ENCODE measurements at regions not wholly inside any gene's neighbourhood (a gene's known extent, or its start where the extent isn't known, plus 50 kb on each side); places are given as distances from the start of the nearest gene placed in this dataset.
"Not testable (repeated sequence)": the region's sequence is repeated elsewhere in the genome, so short reads cannot be mapped to it uniquely, and the experiment has no call there.

DNA sequence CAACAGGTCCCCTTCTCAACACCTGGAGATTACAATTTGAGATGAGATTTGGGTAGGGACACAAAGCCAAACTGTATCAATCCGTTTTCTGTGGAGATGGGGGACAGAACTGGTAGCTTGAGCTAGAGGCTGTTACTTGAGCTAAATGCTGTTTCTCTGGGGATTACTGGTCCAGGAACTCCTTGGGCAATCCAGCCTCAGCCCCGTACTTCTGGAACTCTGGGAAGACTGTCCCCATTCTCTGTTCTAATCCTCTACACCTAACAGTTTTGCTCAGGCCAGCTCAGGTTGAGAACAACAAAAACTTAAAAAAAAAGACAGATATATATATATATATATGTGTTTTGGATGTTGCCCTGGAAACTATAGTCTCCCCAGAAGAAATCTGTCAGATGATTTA is 255.0 kb downstream of the GOLGA6L6 start:
- not testable (repeated sequence) for H3K27me3 ChIP-seq (ENCODE audit: insufficient read depth, low read depth, low read length)

DNA sequence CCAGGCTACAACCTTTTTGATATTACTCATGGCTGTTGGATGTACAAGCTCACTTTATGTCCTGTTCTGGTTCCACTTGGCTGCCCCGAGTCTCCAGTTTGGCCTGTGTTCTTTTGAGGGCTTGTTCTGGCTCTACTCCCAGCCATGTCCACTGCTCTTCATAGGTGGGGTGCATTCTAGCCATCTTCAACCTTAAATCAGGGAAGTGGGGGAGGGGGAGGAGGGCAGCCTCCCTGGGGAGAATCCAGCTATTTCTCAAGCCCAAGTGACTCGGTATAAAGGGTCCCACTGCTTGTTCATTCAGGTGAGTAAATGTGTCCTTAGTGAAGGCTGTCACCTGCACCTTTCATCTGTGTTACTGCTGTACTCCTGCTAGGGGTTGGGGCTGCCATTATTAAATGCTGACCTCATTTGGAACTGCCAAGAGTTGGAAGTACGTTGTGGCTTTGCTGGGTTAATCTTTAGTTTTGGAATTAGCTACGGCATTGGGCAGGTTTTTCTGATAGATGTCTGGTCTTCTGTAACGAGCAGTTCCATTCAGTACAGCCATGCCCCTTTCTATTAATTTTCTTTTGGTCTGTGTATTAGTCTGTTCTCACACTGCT is 255.8 kb downstream of the GOLGA6L6 start:
- not testable (repeated sequence) for H3K4me3 ChIP-seq (ENCODE audit: low read length); H3K9me2 ChIP-seq (ENCODE audit: insufficient read depth, low read length); H3K9me3 ChIP-seq (ENCODE audit: low read length); H3K4me2 ChIP-seq (ENCODE audit: low read length); H2AFZ ChIP-seq (ENCODE audit: low read depth, low read length); H3K27me3 ChIP-seq (ENCODE audit: insufficient read depth, low read depth, low read length); H3K79me2 ChIP-seq (replicated peaks; ENCODE audit: insufficient read depth, low read length); H3F3A ChIP-seq (ENCODE audit: insufficient read depth, low read length, poor library complexity, severe bottlenecking); H3K36me3 ChIP-seq (ENCODE audit: insufficient read depth, low read length); H4K20me1 ChIP-seq (ENCODE audit: insufficient read depth); H3K9ac ChIP-seq (ENCODE audit: low read length); H3K27ac ChIP-seq (ENCODE audit: low read length)

More for the DNA sequence above, 255.0 kb downstream of the GOLGA6L6 start:
- not testable (repeated sequence) for H3F3A ChIP-seq (ENCODE audit: insufficient read depth, low read length, poor library complexity, severe bottlenecking); H3K9me2 ChIP-seq (ENCODE audit: insufficient read depth, low read length); H3K4me2 ChIP-seq (ENCODE audit: low read length); H3K4me3 ChIP-seq (ENCODE audit: low read length); H3K36me3 ChIP-seq (ENCODE audit: insufficient read depth, low read length); H4K20me1 ChIP-seq (ENCODE audit: insufficient read depth); H3K79me2 ChIP-seq (replicated peaks; ENCODE audit: insufficient read depth, low read length); H3K9me3 ChIP-seq (ENCODE audit: low read length); H2AFZ ChIP-seq (ENCODE audit: low read depth, low read length); H3K9ac ChIP-seq (ENCODE audit: low read length); H3K27ac ChIP-seq (ENCODE audit: low read length)

DNA sequence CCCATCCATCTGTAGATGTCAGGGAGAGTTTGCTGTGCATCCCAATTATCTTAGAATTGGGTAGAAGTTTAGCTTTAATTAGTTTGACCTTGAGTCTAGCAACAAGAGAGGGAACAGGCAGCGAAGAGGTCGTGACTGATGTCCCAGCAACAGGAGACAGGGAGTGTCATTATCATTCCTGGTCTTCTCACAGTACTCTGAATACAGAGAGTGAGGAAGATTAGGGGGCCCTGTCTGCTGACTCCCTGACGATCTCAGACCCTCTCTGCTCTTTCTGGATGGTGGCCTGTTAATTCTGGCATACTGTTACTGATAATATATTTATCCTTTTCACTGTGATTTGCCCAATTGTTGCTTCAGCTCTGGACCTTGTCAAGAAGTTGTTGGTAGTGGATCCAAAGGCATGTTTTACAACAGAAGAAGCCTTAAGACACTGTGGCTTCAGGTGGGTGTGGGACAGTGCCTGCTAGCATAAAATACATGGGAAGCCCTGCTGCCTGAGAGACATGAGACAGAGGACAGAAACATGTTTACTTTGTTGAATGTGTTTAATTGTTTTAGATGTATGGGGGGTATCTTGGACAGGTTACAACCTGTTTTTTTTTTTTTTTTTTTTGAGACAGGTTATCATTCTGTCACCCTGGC is 256.6 kb downstream of the GOLGA6L6 start:
- H3K36me3 ChIP-seq (ENCODE audit: insufficient read depth, low read length); H4K20me1 ChIP-seq (ENCODE audit: insufficient read depth); H3K4me2 ChIP-seq (ENCODE audit: low read length); H2AFZ ChIP-seq (ENCODE audit: low read depth, low read length); H3K4me3 ChIP-seq (ENCODE audit: low read length); H3F3A ChIP-seq (ENCODE audit: insufficient read depth, low read length, poor library complexity, severe bottlenecking); H3K79me2 ChIP-seq (replicated peaks; ENCODE audit: insufficient read depth, low read length); H3K9me2 ChIP-seq (ENCODE audit: insufficient read depth, low read length); H3K27me3 ChIP-seq (ENCODE audit: insufficient read depth, low read depth, low read length); H3K9me3 ChIP-seq (ENCODE audit: low read length); H3K27ac ChIP-seq (ENCODE audit: low read length); H3K9ac ChIP-seq (ENCODE audit: low read length): not testable (repeated sequence)

DNA sequence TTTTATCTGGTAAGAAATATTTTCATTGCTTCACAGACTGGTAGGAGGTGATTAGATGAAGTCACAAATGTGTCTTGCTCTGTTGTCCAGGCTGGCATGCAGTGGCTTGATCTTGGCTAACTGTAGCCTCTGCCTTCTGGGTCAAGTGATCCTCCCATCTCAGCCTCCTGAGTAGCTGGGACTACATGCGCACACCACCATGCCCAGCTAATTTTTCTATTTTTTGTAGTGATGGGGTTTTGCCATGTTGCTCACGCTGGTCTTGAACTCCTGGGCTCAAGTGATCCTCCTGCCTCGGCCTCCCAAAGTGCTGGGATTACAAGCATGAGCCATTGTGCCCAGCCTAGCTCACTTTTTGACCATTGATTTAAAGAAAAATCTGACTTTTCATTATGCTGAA is 257.9 kb downstream of the GOLGA6L6 start:
- H3K79me2 ChIP-seq (replicated peaks; ENCODE audit: insufficient read depth, low read length); H3K27ac ChIP-seq (ENCODE audit: low read length); H3K36me3 ChIP-seq (ENCODE audit: insufficient read depth, low read length); H2AFZ ChIP-seq (ENCODE audit: low read depth, low read length); H3K4me2 ChIP-seq (ENCODE audit: low read length); H3K27me3 ChIP-seq (ENCODE audit: insufficient read depth, low read depth, low read length); H4K20me1 ChIP-seq (ENCODE audit: insufficient read depth); H3K9me2 ChIP-seq (ENCODE audit: insufficient read depth, low read length); H3K4me3 ChIP-seq (ENCODE audit: low read length); H3F3A ChIP-seq (ENCODE audit: insufficient read depth, low read length, poor library complexity, severe bottlenecking); H3K9ac ChIP-seq (ENCODE audit: low read length); H3K9me3 ChIP-seq (ENCODE audit: low read length): not testable (repeated sequence)

DNA sequence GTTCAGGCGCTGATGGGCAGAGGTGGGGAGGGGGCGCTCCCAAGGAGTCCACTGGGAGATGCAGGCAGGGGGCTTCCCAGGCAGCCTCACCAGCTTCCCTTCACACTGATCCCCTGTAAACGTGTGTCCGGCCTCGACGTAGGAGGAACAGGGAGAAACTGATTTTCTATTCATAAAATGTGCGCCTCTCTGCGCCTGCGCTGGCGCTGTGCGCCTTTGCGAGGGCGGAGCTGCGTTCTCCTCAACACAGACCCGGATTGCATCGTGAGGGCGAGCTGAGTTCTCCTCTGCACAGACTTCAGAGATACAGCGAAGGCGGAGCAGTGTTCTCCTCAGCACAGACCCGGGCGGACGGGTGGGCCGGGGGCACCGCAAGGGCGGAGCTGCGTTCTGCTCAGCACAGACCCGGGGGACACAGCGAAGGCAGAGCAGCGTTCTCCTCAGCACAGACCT is 259.1 kb downstream of the GOLGA6L6 start:
- not testable (repeated sequence) for H3F3A ChIP-seq (ENCODE audit: insufficient read depth, low read length, poor library complexity, severe bottlenecking); H3K4me3 ChIP-seq (ENCODE audit: low read length); H2AFZ ChIP-seq (ENCODE audit: low read depth, low read length); H3K79me2 ChIP-seq (replicated peaks; ENCODE audit: insufficient read depth, low read length); H3K27me3 ChIP-seq (ENCODE audit: insufficient read depth, low read depth, low read length); H3K4me2 ChIP-seq (ENCODE audit: low read length); H3K9ac ChIP-seq (ENCODE audit: low read length); H3K27ac ChIP-seq (ENCODE audit: low read length); H3K9me2 ChIP-seq (ENCODE audit: insufficient read depth, low read length); H3K9me3 ChIP-seq (ENCODE audit: low read length); H3K36me3 ChIP-seq (ENCODE audit: insufficient read depth, low read length); H4K20me1 ChIP-seq (ENCODE audit: insufficient read depth)

DNA sequence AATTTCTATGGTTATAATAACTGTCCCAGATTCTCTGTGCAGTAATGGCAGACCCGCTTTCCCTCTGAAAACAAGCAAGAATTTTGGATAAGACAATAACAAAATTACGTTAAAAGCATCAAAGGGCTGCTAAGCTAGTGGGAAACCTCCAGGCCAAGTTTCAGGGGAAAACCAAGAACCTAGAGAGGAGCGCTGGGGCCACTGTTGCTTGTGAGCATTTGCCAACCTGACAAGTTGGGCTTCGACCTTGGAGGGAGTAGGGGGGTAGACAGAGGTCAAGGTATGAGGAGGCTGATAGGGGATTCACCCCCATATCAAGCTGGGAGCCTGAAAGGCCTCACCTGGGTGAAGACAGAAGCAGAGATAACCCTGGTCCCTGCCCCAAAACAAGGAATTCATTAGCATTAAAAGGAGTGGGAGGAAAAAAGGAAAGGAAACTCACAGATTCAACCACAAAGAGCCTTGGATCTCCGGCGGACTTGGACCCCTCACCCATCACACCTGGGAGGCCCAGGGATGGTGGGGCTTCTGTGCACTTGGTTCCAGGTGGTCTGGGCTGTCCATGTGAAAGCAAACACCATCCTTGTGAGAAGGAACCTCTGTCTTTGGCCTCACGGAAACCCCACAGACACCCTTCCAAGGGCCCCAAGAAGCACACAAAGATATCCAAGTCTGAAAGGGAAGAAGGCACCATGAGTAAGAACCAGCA is 259.9 kb downstream of the GOLGA6L6 start:
- H3K36me3 ChIP-seq (ENCODE audit: insufficient read depth, low read length); H3K9ac ChIP-seq (ENCODE audit: low read length); H3K27me3 ChIP-seq (ENCODE audit: insufficient read depth, low read depth, low read length); H3K9me2 ChIP-seq (ENCODE audit: insufficient read depth, low read length); H2AFZ ChIP-seq (ENCODE audit: low read depth, low read length); H4K20me1 ChIP-seq (ENCODE audit: insufficient read depth); H3K79me2 ChIP-seq (replicated peaks; ENCODE audit: insufficient read depth, low read length); H3K9me3 ChIP-seq (ENCODE audit: low read length); H3F3A ChIP-seq (ENCODE audit: insufficient read depth, low read length, poor library complexity, severe bottlenecking); H3K4me2 ChIP-seq (ENCODE audit: low read length); H3K4me3 ChIP-seq (ENCODE audit: low read length); H3K27ac ChIP-seq (ENCODE audit: low read length): not testable (repeated sequence)

Data from neural cell (in vitro differentiated cells).